ENCODE measurements at regions not wholly inside any gene's neighbourhood (a gene's known extent, or its start where the extent isn't known, plus 50 kb on each side); places are given as distances from the start of the nearest gene placed in this dataset.
"Not testable (repeated sequence)": the region's sequence is repeated elsewhere in the genome, so short reads cannot be mapped to it uniquely, and the experiment has no call there.

GRCh38 chr16:88132836-88133506 is 181.7 kb downstream of the BANP start:
- Histone ChIP-seq H3K36me3 (no peaks in the 10 kb centered on the region), H3K4me1 (ENCODE audit: control insufficient read depth in 1 of 2, insufficient read depth in 1 of 2, low read depth in 1 of 2, low read length in 1 of 2) (no peaks in the 10 kb centered on the region), H3K27ac (no peak overlapping the region), H3K27me3 (no peaks in the 10 kb centered on the region), H3K9me3 (no peaks in the 10 kb centered on the region), H3K4me3 (ENCODE audit: low read depth in 1 of 2, low read length in 1 of 2) (no peak overlapping the region)
- TF ChIP-seq CTCF (IDR thresholded peaks at IDR 0.05), result no peak

GRCh38 chr16:88133507-88133843 is 182.2 kb downstream of the BANP start:
- Histone ChIP-seq H3K36me3 (no peaks in the 10 kb centered on the region), H3K4me1 (ENCODE audit: control insufficient read depth in 1 of 2, insufficient read depth in 1 of 2, low read depth in 1 of 2, low read length in 1 of 2) (no peaks in the 10 kb centered on the region), H3K27ac (no peak overlapping the region), H3K9me3 (no peaks in the 10 kb centered on the region), H3K4me3 (ENCODE audit: low read depth in 1 of 2, low read length in 1 of 2) (no peak overlapping the region), H3K27me3 (no peaks in the 10 kb centered on the region)
- TF ChIP-seq CTCF (IDR thresholded peaks at IDR 0.05), result no peak

GRCh38 chr16:88134172-88134898 is 183.1 kb downstream of the BANP start:
- H3K4me1 ChIP-seq (ENCODE audit: control insufficient read depth in 1 of 2, insufficient read depth in 1 of 2, low read depth in 1 of 2, low read length in 1 of 2), result not testable (repeated sequence)

GRCh38 chr16:88134899-88135682 is 183.9 kb downstream of the BANP start:
- not testable (repeated sequence) for H3K4me3 ChIP-seq (ENCODE audit: low read depth in 1 of 2, low read length in 1 of 2); H3K27ac ChIP-seq; H3K4me1 ChIP-seq (ENCODE audit: control insufficient read depth in 1 of 2, insufficient read depth in 1 of 2, low read depth in 1 of 2, low read length in 1 of 2); H3K27me3 ChIP-seq; H3K36me3 ChIP-seq; H3K9me3 ChIP-seq

More at GRCh38 chr16:88134172-88134898, 183.1 kb downstream of the BANP start:
- H3K4me3 ChIP-seq (ENCODE audit: low read depth in 1 of 2, low read length in 1 of 2); H3K36me3 ChIP-seq; H3K27me3 ChIP-seq; H3K27ac ChIP-seq; H3K9me3 ChIP-seq: not testable (repeated sequence)

GRCh38 chr16:88136211-88136713 is 185.0 kb downstream of the BANP start:
- not testable (repeated sequence) for H3K9me3 ChIP-seq; H3K27me3 ChIP-seq; H3K36me3 ChIP-seq; H3K4me1 ChIP-seq (ENCODE audit: control insufficient read depth in 1 of 2, insufficient read depth in 1 of 2, low read depth in 1 of 2, low read length in 1 of 2); H3K27ac ChIP-seq; H3K4me3 ChIP-seq (ENCODE audit: low read depth in 1 of 2, low read length in 1 of 2)

GRCh38 chr16:88136939-88137338 is 185.7 kb downstream of the BANP start:
- H3K27me3 ChIP-seq; H3K4me3 ChIP-seq (ENCODE audit: low read depth in 1 of 2, low read length in 1 of 2); H3K36me3 ChIP-seq; H3K9me3 ChIP-seq; H3K27ac ChIP-seq; H3K4me1 ChIP-seq (ENCODE audit: control insufficient read depth in 1 of 2, insufficient read depth in 1 of 2, low read depth in 1 of 2, low read length in 1 of 2): not testable (repeated sequence)

GRCh38 chr16:88139141-88139540 is 187.9 kb downstream of the BANP start:
- not testable (repeated sequence) for H3K27me3 ChIP-seq; H3K27ac ChIP-seq; H3K4me3 ChIP-seq (ENCODE audit: low read depth in 1 of 2, low read length in 1 of 2); H3K4me1 ChIP-seq (ENCODE audit: control insufficient read depth in 1 of 2, insufficient read depth in 1 of 2, low read depth in 1 of 2, low read length in 1 of 2); H3K36me3 ChIP-seq; H3K9me3 ChIP-seq

- H3K9me3 ChIP-seq; H3K27me3 ChIP-seq; H3K27ac ChIP-seq; H3K36me3 ChIP-seq; H3K4me1 ChIP-seq (ENCODE audit: control insufficient read depth in 1 of 2, insufficient read depth in 1 of 2, low read depth in 1 of 2, low read length in 1 of 2); H3K4me3 ChIP-seq (ENCODE audit: low read depth in 1 of 2, low read length in 1 of 2): not testable (repeated sequence)
These were observed 189.0 kb downstream of the BANP start for GRCh38 chr16:88140195-88140594.

All from neutrophil (primary cell).